MV-4-11 (cell line): ENCODE measurements at regions not wholly inside any gene's neighbourhood (a gene's known extent, or its start where the extent isn't known, plus 50 kb on each side); places are given as distances from the start of the nearest gene placed in this dataset.
"Not testable (repeated sequence)": the region's sequence is repeated elsewhere in the genome, so short reads cannot be mapped to it uniquely, and the experiment has no call there.

ENCODE experiments used
- DNase-seq: peaks from one replicate; lab custom pipeline; 2025; lab: John Stamatoyannopoulos, UW

DNA sequence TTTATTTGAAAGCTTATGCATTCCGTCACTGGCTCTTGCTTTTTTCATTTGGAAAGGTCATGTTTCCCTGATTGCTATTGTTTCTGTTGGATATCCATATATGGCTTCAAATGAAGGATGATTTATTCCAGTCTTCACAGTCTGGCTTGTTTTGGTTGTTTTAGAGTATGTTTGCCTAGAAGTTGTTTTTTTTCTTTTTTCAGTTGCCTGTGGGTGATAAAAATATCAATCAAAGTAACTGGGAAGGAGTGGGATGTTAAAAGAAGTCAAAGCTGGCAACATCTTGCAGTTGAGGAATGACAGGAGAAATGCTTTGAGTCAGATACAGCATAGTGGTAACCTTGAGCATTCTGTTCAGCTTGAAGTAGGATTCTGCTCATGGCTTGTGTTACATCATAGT lies 610.5 kb downstream of the PLOD2 start:
- DNase-seq: no peak

- DNase-seq: no peak
Observed at GRCh38 chr3:145557405-145557804, 603.6 kb downstream of the PLOD2 start.

- no peak for DNase-seq
Observed at GRCh38 chr3:145578471-145578870, 582.5 kb downstream of the PLOD2 start.

GRCh38 chr3:145581694-145582093 lies 579.3 kb downstream of the PLOD2 start:
- no peak for DNase-seq

DNA sequence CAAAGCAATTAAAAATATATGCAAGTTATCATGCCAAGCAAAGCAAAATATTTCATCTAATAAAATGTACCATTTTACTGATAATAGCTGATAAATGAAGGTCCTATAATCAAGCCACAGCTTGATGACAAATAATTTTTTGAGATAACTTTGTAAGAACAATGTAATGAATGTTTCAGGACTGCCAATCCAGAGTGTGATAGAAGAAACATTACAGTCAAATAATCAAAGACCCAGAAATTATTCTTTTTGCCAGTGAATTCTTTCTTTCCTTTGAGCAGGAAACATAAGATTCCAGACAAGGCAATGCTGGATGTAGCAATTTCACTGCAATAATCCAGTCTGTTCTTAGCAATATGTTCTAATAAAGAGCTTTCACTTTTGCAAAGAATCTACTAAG lies 556.1 kb downstream of the PLOD2 start:
- DNase-seq: no peak

GRCh38 chr3:145620002-145620401 lies 541.0 kb downstream of the PLOD2 start:
- DNase-seq: no peak

- no peak for DNase-seq
Observed at GRCh38 chr3:145620486-145620885, 540.5 kb downstream of the PLOD2 start.

GRCh38 chr3:145623349-145623748 lies 537.6 kb downstream of the PLOD2 start:
- DNase-seq: no peak

- DNase-seq: no peak
Observed at GRCh38 chr3:145628211-145628610, 532.8 kb downstream of the PLOD2 start.

- no peak for DNase-seq
Observed at GRCh38 chr3:145637105-145637504, 523.9 kb downstream of the PLOD2 start.

GRCh38 chr3:145639003-145639606 lies 521.9 kb downstream of the PLOD2 start:
- no peak for DNase-seq

DNA sequence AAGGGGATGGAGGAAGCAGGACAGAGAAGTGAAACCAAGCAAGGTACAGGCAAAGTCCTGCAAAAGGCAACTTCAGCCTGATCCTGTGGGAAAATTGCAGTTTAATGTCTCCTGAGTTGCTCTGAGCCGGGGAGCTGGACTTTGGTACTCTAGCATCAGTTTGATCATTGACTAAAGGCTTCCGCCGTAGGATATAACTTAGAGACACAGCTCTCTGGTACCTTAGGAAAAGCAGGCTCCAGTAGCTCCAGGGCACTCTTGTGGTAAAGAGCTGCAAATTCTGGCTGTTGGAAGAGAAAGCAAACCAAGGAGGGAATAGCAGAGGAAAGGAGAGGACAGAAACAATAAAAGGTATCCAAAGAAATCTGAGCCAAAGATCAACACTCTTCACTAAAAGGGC lies 521.1 kb downstream of the PLOD2 start:
- no peak for DNase-seq

GRCh38 chr3:145648396-145648795 lies 512.6 kb downstream of the PLOD2 start:
- DNase-seq: no peak

GRCh38 chr3:145649368-145649887 lies 511.6 kb downstream of the PLOD2 start:
- no peak for DNase-seq

DNA sequence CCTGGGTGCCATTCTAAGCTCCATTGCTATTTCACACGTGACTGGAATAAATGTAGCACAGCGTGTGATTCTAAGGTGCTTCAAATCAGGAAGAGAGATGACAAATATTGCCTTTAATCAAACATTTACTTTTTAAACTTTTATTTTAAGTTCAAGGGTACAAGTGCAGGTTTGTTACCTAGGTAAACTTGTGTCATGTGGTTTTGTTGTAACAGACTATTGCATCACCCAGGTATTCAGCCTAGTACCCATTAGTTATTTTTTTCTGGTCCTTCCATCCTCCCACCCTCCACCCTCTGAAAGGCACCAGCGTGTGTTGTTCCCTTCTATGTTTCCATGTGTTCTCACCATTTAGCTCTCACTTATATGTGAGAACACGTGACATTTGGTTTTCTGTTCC lies 510.8 kb downstream of the PLOD2 start:
- DNase-seq: no peak

- DNase-seq: no peak
Observed at GRCh38 chr3:145671121-145671520, 489.9 kb downstream of the PLOD2 start.

- no peak for DNase-seq
Observed at GRCh38 chr3:145673838-145674237, 487.1 kb downstream of the PLOD2 start.

DNA sequence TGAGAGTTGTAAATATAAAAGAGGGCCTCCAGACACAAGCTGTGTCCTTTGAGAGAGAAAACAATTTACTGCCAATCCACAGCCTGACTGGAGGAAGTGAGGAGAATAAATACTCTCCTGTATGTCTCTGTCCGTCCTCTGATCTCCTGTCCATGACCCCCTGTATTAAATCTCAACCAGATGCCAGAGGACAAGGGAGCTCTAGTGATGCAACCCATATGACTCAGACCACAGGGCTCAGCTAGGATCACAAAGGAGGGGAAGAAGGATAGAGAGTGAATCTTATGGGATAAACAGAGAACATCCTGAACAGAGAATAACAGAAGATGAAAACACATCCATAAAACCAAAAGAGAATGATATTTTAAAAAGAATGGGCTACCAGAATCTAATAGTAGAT lies 482.6 kb downstream of the PLOD2 start:
- DNase-seq: no peak

DNA sequence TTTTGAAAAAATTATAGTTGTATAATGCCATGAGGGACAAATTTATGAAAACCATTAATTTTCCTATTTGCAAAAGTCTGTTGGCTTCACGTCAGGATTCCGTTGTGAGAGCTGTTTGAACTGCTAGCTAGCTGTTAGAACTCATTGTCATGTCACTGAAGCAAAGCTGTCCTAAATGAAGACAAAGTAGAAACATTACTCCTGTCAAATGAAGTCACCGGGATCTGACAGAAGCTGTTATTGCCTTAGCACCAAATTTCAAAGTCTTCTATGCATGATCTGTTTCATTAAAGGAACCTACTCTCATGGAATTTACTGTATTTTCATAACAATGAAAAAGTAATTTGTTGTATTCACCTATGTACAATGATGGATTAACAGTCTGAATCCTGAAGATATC lies 479.8 kb downstream of the PLOD2 start:
- no peak for DNase-seq

DNA sequence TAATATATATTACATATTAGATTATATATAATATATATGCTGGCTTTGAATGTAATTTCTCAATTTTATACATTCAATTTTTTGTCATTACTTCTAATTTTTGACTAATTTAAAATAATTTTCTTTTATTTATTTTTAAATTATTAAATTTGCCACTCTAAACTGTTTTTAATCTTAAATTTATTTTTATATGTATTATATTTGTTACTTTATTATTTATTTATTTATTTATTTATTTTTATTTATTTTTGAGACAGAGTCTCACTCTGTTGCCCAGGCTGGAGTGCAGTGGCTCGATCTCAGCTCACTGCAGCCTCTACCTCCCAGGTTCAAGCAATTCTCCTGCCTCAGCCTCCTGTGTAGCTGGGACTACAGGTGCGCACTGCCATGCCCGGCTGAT lies 473.0 kb downstream of the PLOD2 start:
- not testable (repeated sequence) for DNase-seq

- no peak for DNase-seq
Observed at GRCh38 chr3:145692751-145693150, 468.2 kb downstream of the PLOD2 start.

- no peak for DNase-seq
Observed at GRCh38 chr3:145696011-145696410, 465.0 kb downstream of the PLOD2 start.

DNA sequence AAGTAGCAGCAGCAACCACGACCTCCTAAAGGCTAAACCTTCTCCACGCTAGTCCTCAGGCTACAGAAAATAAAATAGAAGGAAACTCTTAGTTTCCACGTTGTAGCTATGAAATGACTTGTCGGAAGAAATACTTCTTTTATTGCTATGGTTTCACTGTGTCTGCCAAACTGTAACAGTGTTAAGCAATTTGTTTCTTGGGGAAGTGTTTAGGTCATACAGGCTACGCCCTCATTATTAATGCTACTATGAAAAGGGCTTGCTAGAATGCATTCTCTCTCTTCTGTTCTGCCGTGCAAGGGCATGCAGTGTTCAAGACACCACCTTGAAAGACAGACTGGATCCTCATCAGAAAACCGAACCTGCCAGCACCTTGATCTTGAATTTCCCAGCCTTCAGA lies 462.7 kb downstream of the PLOD2 start:
- peak; percentile 28 for DNase-seq

DNA sequence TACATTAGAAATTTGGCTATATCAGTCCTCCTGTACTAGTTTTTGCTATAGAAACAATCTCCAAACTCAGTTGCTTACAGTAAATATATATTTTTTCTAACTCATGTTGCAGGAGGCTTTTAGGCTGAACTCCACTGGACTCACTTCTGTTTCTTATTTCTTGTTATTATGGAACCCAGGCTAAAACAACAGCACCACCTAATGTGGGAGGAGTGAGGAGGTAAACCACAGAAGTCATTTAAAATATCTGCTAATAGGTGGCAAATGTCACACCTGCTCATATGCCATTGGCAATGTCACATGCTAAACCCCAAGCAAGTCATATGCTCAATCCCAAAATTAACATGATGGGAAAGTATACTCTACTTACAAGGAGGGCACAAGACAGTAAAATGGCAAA lies 462.2 kb downstream of the PLOD2 start:
- DNase-seq: no peak
